MM.1S (cell line): ENCODE measurements at regions not wholly inside any gene's neighbourhood (a gene's known extent, or its start where the extent isn't known, plus 50 kb on each side); places are given as distances from the start of the nearest gene placed in this dataset.

Experiments
- CTCF ChIP-seq: fragments of 300-600 bp; sonication (generic); IDR thresholded peaks from 2 replicates; pipeline ENCODE4 v1.5.1; 2016; ENCODE audit warnings: antibody characterized with exemption, low read length, mixed read lengths
- EZH2 ChIP-seq: fragments of 300-600 bp; sonication (generic); optimal IDR thresholded peaks from 2 replicates; pipeline ENCODE3; 2017; ENCODE audit warnings: low read depth, mild to moderate bottlenecking, antibody characterized with exemption, low read length, mixed read lengths
- EZH2phosphoT487 ChIP-seq: fragments of 300-600 bp; sonication (generic); IDR thresholded peaks from 2 replicates; pipeline ENCODE4 v1.6.1; 2018; ENCODE audit warnings: antibody characterized with exemption, low read length

GRCh38 chr2:144935191-144935590 lies 415.3 kb upstream of the ZEB2 start:
- TF ChIP-seq CTCF (no peak), EZH2phosphoT487 (no peak), EZH2 (no peak)
